Bronchial epithelial cell (primary cell): ENCODE measurements at regions not wholly inside any gene's neighbourhood (a gene's known extent, or its start where the extent isn't known, plus 50 kb on each side); places are given as distances from the start of the nearest gene placed in this dataset.

Experiments
- DNase-seq: peaks from one replicate; pipeline ENCODE4 v3.0.0-alpha.2; 2010; ENCODE audit warnings: low read depth
- FAIRE-seq: peaks from 2 replicates; lab custom pipeline; 2011; peaks lifted over from hg19 to GRCh38; lab: Jason Lieb, UNC
- H3K27me3 ChIP-seq: 2 replicates; pipeline ENCODE4 v1.5.1; 2011; ENCODE audit warnings: low read length; ENCODE audit not compliant: control insufficient read depth, insufficient read depth
- H3K36me3 ChIP-seq: 2 replicates; pipeline ENCODE4 v1.5.1; 2011; ENCODE audit warnings: low read length; ENCODE audit not compliant: control insufficient read depth, insufficient read depth
- H3K4me3 ChIP-seq: 2 replicates; pipeline ENCODE4 v1.5.1; 2011; ENCODE audit warnings: mild to moderate bottlenecking, low read depth, low read length, control low read depth
- CTCF ChIP-seq: IDR thresholded peaks from 2 replicates; pipeline ENCODE4 v1.5.1; 2011; ENCODE audit warnings: mild to moderate bottlenecking, moderate library complexity, low read length, control low read depth, inconsistent platforms; ENCODE audit not compliant: insufficient read depth, severe bottlenecking

GRCh38 chrX:18039023-18039422, 177.9 kb upstream of the RAI2 start:
- H3K4me3 ChIP-seq, result no peak overlapping the region
- DNase-seq, result no peak
- peak; percentile 79 for FAIRE-seq
- no peaks in the 10 kb centered on the region for H3K27me3 ChIP-seq
- H3K36me3 ChIP-seq, result no peaks in the 10 kb centered on the region
- TF ChIP-seq CTCF, result no peak

GRCh38 chrX:18036394-18036793, 175.3 kb upstream of the RAI2 start:
- H3K4me3 ChIP-seq, result no peak overlapping the region
- DNase-seq (peak; percentile 38), FAIRE-seq (no peak)
- H3K27me3 ChIP-seq, result no peaks in the 10 kb centered on the region
- H3K36me3 ChIP-seq, result no peaks in the 10 kb centered on the region
- TF ChIP-seq CTCF, result no peak

GRCh38 chrX:18034945-18035344, 173.8 kb upstream of the RAI2 start:
- no peak for FAIRE-seq
- no peak for TF ChIP-seq CTCF

GRCh38 chrX:18034504-18034903, 173.4 kb upstream of the RAI2 start:
- TF ChIP-seq CTCF, result no peak
- Histone ChIP-seq H3K27me3 (no peaks in the 10 kb centered on the region), H3K4me3 (no peak overlapping the region), H3K36me3 (no peaks in the 10 kb centered on the region)
- FAIRE-seq (no peak), DNase-seq (no peak)

More at GRCh38 chrX:18034945-18035344, 173.8 kb upstream of the RAI2 start:
- no peaks in the 10 kb centered on the region for H3K36me3 ChIP-seq
- DNase-seq, result no peak
- no peaks in the 10 kb centered on the region for H3K27me3 ChIP-seq
- H3K4me3 ChIP-seq, result no peak overlapping the region

GRCh38 chrX:18032486-18033221, 171.6 kb upstream of the RAI2 start:
- Histone ChIP-seq H3K4me3 (no peak overlapping the region), H3K36me3 (no peaks in the 10 kb centered on the region), H3K27me3 (no peaks in the 10 kb centered on the region)
- FAIRE-seq, result no peak
- TF ChIP-seq CTCF, result no peak
- DNase-seq, result no peak
